Ureter (tissue), 1 donor: ENCODE measurements at regions not wholly inside any gene's neighbourhood (a gene's known extent, or its start where the extent isn't known, plus 50 kb on each side); places are given as distances from the start of the nearest gene placed in this dataset.
"Not testable (repeated sequence)": the region's sequence is repeated elsewhere in the genome, so short reads cannot be mapped to it uniquely, and the experiment has no call there.

ENCODE experiments used
- DNase-seq: peaks from one replicate; pipeline ENCODE4 v3.0.0-alpha.2; 2020; ENCODE audit warnings: low spot score
- donor health status: DM: yes; HTN: yes; CAD: no.

DNA sequence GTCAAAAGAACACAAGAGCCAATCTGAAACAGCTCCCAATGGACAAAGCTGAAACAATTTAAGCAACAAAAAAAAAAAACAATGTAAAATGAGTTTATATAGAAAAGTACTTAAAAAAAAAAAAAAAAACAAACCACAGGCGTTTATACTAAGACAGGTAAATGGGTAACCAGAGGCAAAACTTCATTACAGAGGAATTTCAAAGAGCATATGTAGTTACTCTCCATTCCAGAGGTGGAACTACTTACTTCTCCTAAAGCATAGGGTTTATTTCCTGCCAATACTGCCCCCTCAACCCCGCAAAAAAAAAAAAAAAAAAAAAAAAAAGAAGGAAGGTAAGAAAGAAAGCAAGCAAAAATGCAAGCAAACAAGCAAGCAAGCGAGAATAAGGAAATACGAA is 132.9 kb downstream of the LIG4 start:
- no peak for DNase-seq

DNA sequence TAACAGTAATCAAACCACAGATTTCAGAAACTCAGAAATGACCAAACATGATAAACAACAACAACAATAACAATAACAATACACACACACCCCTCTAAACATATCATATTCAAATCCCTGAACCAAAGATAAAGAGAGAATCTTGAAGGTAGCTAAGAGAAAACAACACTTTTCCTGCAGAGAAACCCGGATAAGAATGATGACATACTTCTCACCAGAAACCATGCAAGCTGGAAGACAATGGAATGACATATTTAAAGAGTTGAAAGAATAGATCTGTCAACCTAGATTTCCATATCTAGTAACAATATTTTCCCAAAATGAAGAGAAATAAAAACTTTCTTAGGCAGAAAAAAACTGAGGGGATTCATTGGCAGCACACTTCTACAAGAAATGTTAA is 138.1 kb downstream of the LIG4 start:
- DNase-seq: no peak

DNA sequence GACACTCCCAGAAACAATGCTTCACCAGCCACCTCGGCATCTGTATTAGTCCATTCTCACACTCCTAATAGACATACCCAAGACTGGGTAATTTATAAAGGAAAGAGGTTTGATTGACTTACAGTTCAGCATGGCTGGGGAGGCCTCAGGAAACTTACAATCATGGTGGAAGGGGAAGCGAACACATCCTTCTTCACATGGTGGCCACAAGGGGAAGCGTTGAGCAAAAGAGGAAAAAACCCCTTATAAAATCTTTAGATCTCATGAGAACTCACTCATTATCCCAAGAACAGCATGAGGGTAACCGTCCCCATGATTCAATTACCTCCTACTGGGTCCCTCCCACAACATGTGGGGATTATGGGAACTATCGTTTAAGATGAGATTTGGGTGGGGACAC is 140.9 kb downstream of the LIG4 start:
- DNase-seq: not testable (repeated sequence)

DNA sequence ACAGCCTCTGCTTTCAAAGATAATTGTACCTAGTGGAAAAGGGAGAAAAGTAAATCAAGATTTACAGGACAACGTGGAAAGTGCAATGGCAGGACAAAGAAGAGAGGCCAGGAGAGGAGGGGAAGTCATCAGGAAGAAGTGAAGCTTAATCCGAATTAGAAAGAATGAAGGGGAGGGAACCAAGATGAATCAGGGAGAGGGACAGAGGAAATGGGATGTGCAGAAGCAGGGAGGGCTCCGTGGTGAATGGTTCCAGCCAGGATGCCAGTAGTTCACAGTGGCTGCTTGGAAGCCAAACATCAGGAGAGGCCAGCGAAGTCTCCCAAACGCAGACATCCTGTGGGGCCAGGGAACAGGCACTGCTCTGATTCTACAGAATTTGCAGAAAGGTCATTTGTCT is 144.4 kb downstream of the LIG4 start:
- DNase-seq: no peak

DNA sequence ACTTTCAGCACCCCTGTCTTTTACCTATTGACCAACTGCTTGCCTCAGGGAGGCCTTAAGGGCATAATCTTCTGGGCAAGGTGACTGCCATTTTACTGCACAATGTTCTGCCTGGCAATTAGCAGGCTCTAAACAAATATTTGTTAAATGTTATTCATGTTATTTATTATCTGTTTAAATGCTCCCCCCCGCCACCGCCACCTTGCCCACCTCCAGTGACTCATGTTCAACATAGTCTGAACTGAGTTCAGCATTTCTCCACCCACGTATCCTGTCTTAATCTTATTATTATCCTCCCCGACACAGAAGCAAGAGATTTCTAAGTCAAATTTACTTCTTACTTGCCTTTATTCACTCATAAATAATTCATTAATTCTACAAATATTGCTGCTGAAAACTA is 144.8 kb downstream of the LIG4 start:
- DNase-seq: no peak

DNA sequence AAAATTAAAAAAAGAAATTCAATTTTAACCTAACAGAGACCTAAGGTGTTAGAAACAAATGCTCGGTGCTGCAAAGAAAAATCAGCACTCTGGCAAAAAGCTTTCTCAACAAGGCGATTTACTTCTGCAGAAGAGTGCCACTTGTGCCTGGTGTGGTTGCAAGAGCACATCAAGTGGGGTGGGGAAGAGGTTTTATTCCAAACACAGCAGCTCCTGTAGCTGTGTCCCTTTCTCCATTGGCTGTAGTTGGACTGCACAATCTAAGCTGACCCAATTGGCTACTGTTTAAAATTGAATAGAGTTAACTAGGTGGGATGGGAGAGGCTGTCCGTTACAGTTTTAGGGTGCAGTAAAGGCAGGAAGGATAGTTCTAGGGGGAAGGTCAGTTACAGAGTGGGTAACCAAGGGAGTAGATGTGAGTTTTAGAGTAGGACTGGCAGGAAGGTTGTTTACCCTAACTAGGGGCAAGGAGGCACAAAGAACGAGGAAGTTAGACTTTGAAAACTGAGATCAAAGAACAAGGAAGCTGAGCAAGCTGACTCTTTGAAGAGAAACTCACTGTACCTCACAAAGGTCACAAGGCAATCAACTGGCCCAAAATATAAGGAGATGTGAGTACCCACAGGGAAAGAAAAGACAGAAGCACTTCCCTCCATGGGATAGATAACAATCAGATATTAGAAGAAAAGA is 145.7 kb downstream of the LIG4 start:
- DNase-seq: no peak

DNA sequence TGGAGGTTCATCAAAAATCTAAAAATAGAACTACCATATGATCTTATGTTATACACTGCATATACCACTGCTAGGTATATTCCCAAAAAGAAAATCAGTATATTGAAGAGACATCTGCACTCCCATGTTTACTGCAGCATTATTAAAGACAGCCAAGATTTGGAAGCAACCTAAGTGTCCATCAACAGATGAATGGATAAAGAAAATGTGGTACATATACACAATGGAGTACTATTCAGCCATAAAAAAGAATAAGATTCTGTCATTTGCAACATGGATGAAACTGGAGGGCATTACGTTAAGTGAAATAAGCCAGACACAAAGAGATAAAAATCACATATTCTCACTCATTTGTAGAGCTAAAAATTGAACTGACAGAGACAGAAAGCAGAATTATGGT is 151.0 kb downstream of the LIG4 start:
- DNase-seq: not testable (repeated sequence)

DNA sequence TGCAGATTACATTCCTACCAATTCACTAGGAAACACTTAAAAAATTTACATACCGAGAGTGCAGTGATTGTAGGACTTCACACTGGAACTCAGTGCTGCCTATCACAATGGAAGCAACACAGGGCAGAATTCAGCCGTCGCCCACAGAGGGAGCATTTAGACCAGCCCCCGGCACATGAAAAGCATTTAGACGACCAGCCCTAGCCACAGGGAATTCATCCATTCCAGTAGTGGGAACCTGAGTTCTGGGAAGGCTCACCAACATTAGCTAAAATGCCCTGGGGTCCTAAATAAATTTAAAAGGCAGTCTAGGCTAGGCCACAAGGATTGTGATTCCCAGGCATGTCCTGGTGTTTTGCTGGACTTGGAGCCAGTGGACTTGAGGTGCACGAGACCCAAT is 155.2 kb downstream of the LIG4 start:
- no peak for DNase-seq

DNA sequence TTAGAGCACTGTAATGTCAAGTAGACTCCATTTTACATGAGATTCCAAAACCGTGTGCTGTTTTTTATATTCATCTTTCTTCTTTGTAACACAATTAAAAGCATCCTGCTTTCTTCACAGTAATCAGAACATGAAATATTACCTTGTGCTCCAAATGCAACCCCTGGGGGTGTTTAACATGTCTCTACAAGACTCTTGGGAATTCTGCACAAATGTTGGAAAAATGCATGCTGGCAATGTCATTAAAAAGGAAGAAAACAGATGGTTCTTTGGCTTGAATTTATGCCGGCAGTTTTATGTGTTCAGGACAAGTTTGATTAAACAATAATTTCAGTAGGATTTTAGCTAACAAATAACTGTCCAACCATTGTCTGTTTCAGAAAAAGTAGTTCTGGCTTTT is 159.1 kb downstream of the LIG4 start:
- DNase-seq: no peak

DNA sequence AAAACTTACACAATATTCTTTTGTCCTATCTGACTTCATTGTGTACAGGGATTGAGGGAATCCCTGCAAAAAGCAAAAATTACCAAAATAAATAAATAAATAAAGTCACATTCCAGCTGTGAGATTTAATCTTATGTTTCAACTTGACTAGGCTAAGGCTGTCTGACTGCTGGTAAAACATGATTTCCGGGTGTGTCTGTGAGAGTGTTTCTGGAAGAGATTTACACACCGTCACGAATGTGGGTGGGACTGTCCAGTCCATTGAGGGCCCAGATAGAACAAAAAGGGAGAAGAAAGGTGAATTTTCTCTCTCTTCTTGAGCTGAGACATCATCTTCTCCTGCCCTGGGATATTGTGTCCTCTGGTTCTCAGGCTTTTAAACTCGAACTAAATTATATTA is 166.1 kb downstream of the LIG4 start:
- DNase-seq: no peak

DNA sequence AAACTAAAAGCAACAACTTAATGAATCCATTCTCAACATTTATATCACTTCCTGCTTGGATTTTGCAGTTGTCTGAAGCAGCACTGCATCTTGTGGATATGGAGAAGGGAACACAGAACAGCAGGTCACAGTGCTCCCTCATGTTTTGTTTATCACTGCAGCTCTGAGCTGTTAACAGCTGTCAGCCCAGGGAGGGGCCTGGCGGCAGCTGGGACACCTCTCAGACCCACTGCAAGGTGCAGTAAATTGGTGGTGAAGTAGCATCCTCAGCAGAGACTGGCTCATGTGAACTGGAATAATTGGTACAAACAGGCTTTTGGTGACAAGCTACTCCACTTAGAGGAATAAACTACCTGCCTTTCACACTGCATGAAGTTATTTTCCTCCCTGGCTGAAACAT is 170.4 kb downstream of the LIG4 start:
- DNase-seq: no peak

DNA sequence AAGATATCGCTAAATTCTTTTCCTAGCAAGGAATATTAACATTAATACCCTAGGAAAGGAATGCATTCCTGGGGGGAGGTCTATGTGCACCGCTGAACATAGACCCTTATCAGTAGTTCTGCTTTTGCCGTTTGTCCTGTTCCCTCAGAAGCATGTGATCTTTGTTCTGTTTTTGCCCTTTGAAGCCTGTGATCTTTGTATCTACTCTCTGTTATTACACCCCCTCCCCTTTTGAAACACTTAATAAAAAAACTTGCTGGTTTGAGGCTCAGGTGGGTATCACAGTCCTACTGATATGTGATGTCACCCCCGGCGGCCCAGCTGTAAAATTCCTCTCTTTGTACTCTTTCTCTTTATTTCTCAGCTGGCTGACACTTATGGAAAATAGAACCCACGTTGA is 172.5 kb downstream of the LIG4 start:
- DNase-seq: not testable (repeated sequence)

DNA sequence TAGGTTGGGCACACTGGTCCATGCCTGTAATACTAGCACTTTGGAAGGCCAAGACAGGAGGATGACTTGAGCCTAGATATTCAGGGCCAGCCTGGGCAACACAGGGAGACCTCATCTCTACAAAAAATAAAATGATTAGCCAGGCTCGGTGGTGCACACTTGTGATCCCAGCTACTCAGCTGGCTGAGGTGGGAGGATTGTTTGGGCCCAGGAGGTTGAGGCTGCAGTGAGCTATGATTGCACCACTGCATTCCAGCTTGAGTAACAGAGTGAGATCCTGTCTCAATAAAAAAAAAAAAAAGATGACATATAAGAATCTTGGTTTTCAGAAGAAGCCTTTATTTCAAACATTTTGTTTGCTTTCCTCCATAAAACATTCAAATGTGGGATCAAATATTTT is 178.0 kb downstream of the LIG4 start:
- no peak for DNase-seq

DNA sequence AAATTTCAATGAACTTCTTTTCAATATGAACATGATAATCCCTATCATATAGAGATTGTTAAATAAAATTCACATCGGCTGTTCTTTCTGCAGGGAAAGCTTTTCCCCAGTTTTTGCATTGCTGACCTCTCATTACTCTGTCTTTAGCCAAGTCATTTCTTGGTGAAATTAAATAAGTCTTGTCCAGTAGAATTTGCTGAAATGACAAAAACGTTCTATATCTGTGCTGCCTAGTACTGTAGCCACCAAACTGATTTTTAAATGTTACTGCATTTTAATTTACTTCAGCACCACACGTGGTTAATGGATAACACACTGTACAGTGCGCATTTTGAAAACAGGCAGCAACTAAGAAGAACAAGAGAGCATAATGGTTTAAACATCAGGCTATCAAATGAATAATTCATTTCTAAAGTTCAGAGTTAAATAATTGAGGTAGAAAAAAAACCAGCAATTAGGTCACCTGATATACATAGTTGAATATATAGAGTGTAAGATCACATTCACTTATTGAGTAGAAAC is 178.9 kb downstream of the LIG4 start:
- DNase-seq: no peak

DNA sequence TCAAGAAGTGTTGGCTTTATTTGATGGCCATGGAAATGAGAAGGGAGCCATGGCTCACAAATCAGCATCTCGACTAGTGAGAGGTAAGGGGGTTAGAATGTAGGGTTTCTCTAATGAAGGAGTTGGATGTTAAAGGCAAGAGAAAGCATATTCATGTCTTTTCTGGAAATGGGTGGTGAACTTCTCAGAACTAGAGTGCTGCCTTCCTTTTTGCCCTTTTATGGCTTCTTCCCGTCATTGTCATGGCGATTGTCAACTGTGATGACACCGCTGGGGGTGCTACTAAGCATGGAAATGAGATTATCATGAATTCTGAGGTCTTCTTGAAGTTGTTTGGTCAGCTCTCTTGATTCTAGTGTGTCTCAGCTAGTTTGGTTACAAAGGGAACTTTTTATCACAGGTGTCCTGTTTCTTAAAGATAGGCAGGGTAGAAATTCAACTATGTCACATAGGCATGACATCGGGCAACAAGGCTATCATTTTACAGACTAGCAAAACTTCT is 180.4 kb downstream of the LIG4 start:
- DNase-seq: no peak

DNA sequence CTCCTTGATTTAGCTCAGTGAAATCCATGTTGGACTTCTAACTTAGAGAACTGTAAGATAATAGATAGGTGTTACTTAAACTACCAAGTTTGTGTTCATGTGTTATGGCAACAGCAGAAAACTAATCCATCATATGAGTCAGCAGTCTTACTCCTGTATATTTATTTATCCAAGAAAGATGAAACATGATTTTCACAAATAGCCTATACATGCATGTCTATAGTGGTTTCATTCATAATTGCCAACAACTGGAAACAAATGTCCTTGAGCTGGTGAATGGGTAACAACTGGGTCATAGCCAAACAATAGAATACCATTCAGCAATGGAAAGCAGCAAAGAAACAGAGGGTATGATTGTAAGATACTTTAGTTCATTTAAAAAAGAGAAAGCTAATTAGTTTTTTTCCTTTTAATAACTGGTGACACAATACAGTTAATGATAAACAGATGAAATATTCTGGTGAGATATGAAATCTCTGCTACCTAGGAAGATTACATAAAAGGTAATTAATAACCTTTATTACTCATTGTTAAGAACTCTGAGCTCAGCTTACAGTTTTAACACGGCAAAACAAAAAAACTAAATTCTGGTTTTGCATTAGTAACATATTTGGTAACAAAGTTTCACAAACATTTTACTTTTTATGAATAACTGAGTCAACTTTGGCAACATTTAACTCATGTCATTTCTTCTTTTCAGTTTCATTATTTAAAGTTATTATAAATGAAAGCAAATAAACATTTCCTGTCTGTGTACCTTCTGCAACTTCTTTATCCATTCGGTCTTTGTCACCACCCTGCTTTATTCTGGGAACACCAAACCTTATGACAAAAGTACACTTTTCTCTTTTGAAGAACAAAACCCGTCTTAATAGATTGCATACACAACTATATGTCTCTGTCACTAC is 181.3 kb downstream of the LIG4 start:
- DNase-seq: no peak

DNA sequence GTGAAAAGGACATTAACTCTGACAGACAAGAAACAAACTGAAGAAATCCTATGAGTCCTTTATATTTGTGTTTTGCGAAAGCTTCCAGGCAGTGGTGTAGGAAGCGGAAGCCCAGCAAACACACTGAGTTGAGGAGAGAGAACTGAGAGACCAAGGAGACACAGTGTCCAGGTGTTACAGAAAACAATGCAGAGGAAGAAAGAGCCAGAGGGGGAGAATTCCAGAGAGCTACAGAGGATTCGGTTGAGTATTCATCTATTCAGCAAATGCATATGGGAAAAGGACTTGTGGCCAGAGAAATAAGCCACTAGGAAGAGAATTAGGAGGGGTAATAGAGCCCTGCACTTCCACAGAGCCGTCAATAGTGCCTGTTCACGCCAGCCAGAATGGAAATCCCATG is 183.5 kb downstream of the LIG4 start:
- no peak for DNase-seq

DNA sequence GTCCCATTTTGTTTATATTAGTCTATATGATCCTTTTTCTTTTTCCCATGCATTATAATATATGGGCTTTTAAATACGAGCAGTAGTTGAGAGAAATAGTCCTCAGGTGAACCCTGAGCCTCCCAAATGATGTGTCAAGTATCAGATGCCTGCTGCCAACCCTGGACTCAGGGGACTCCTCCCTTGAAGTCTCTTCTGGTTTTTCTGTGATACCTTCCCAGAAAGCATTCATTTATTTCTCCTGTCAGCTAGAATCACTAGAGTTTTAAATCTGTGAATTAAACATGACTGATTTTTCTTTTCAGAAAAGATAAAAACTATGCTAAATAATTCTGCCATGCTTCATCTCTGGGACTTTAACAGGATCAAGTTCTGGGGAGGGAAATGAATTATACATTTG is 184.6 kb downstream of the LIG4 start:
- no peak for DNase-seq

DNA sequence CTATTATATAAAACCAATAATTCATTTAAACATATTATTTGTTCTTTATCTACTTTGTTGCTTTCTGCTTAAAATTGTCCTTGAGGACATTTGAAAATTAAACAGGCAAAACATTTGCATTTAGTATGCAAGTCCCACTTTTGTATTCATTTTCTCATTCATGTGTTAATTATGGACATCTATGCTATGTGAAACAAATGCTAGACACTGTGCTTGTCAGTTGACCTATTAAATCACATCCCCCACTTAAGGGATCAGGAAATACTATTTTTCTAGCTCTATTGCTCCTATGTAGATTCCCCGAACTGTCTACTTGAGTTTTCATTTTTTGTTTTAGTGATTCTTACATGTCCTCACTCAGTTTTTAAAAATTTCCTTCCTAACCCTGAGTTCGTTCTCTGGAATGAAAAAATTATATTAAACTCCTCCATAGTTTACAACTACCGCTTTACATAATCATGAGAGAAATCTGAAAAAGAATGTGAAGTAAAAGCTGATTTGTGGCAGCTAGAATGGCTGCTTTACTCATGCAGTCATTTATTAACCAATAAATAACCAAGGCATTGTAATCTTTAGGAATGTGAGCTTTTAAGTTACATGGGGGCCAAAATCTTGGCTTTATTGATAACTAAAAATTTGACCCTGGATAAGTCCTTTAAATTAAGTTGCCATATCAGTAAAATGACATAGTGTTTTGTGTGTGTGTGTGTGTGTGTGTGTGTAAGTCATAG is 188.5 kb downstream of the LIG4 start:
- DNase-seq: no peak

DNA sequence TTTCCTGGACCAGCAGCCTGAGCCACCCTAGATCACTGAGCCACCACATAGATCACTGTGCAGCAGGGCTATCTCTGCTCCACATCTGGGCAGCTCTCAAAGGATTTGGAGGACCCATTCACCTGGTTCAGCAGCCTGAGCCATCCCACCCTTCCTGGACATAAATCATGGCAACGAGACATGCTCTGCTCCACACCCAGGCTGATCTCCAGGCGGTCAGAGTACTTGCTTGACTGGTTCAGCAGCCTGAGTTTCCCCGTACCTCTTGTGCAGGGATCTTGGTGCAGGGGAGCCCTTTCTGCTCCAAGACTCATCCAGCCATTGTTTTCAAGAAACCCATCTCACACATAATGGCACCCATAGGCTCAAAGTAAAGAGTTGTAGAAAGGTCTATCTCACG is 195.3 kb downstream of the LIG4 start:
- peak; percentile 61 for DNase-seq

DNA sequence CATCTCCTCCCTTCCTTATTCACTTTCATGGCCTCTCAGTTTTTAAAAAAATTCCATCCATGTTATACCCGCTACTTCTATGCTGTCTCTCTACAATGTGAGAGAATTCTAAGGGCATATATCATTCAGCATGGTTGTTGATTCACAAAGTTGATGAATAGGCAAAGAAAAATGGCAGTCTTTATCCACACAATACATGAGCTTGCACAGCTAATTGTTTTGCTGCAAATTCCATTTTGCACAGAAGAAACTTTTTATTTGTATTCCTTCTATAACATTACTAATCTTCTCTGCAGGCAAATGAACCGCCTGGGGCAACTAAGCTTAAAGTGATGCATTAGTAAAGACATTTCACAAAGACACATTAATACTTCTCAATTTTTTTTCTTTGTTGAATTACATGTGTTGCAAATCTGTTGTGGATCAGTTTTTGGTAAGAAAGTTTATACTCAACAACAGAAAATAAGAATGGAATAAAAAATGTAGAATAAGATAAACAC is 196.9 kb downstream of the LIG4 start:
- DNase-seq: no peak

DNA sequence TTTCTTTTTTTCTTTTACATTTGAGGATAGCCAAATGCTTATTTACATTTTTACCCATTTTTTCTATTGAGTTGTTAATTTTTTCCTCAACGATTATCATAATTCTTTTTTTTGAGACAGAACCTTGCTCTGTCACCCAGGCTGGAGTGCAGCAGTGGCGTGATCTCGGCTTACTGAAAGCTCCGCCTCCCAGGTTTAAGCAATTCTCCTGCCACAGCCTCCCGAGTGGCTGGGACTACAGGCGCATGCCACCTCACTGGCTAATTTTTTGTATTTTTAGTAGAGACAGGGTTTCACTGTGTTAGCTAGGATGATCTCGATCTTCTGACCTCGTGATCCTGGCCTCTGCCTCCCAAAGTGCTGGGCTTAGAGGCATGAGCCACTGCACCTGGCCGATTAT is 208.7 kb downstream of the LIG4 start:
- no peak for DNase-seq
